Gastroesophageal sphincter (tissue), 3 donors: ENCODE measurements at regions not wholly inside any gene's neighbourhood (a gene's known extent, or its start where the extent isn't known, plus 50 kb on each side); places are given as distances from the start of the nearest gene placed in this dataset.

Experiments
- CTCF ChIP-seq, 4 experiments: fragments of 200-600 bp in 2 of 4; fragments of 450-650 bp in 2 of 4; sonication (generic) in 1 of 4; IDR thresholded peaks; one replicate each; pipeline ENCODE4 v1.5.1; 2017 to 2019; ENCODE audit warnings: antibody characterized with exemption in 4 of 4, mild to moderate bottlenecking in 2 of 4, moderate library complexity in 2 of 4
- EP300 ChIP-seq: sonication (generic); formaldehyde crosslinking; IDR thresholded peaks from one replicate; pipeline ENCODE4 v1.6.1; 2017; ENCODE audit warnings: antibody characterized with exemption, mild to moderate bottlenecking
- POLR2A ChIP-seq, 2 donors: fragments of 450-650 bp; IDR thresholded peaks; one replicate each; pipeline ENCODE4 v1.6.1; 2017; ENCODE audit warnings: antibody characterized with exemption in 2 of 2, mild to moderate bottlenecking in 2 of 2, moderate library complexity in 1 of 2
- POLR2AphosphoS5 ChIP-seq: sonication (generic); formaldehyde crosslinking; IDR thresholded peaks from one replicate; pipeline ENCODE4 v1.6.1; 2017; ENCODE audit warnings: antibody characterized with exemption

GRCh38 chr20:48041078-48041780 is 255.9 kb upstream of the SULF2 start:
- TF ChIP-seq CTCF (IDR thresholded peaks at IDR 0.05) = no peak
- TF ChIP-seq POLR2A (IDR thresholded peaks at IDR 0.05) = no peak
- no peak for TF ChIP-seq EP300
- TF ChIP-seq POLR2AphosphoS5 = no peak
